ENCODE measurements at regions not wholly inside any gene's neighbourhood (a gene's known extent, or its start where the extent isn't known, plus 50 kb on each side); places are given as distances from the start of the nearest gene placed in this dataset.
"Not testable (repeated sequence)": the region's sequence is repeated elsewhere in the genome, so short reads cannot be mapped to it uniquely, and the experiment has no call there.

GRCh38 chrX:920234-920799, 289.7 kb downstream of the SHOX start:
- intact Hi-C loops (cut with DNase I; ENCODE audit: low total_unique reads): no loop called here
- DNase-seq (ENCODE audit: low spot score in 2 of 2): no peak
- H3K9me3 ChIP-seq: no peaks in the 10 kb centered on the region
- H3K27me3 ChIP-seq: no peaks in the 10 kb centered on the region
- no peak overlapping the region for H3K27ac ChIP-seq
- peak overlapping the region in 2 of 3 donors; percentile 3 to 8 for H3K4me3 ChIP-seq
- H3K4me1 ChIP-seq: no peaks in the 10 kb centered on the region
- H3K36me3 ChIP-seq: no peaks in the 10 kb centered on the region
- TF ChIP-seq CTCF (IDR thresholded peaks at IDR 0.05): no peak
- TF ChIP-seq POLR2AphosphoS5 (IDR thresholded peaks at IDR 0.05): no peak
- no peak for TF ChIP-seq POLR2A (IDR thresholded peaks at IDR 0.05)

- Histone ChIP-seq H3K27me3 (no peaks in the 10 kb centered on the region), H3K9me3 (no peaks in the 10 kb centered on the region), H3K27ac (no peak overlapping the region), H3K36me3 (no peaks in the 10 kb centered on the region), H3K4me1 (no peaks in the 10 kb centered on the region), H3K4me3 (no peak overlapping the region)
- no peak for DNase-seq (ENCODE audit: low spot score in 2 of 2)
- TF ChIP-seq POLR2AphosphoS5 (IDR thresholded peaks at IDR 0.05) (no peak), CTCF (IDR thresholded peaks at IDR 0.05) (no peak)
- intact Hi-C loops (cut with DNase I; ENCODE audit: low total_unique reads): no loop called here
Measured at GRCh38 chrX:916230-916599, 285.6 kb downstream of the SHOX start.

GRCh38 chrX:915427-916229, 285.0 kb downstream of the SHOX start:
- no peaks in the 10 kb centered on the region for H3K9me3 ChIP-seq
- H3K27ac ChIP-seq: no peak overlapping the region
- H3K4me3 ChIP-seq: no peak overlapping the region
- H3K4me1 ChIP-seq: no peaks in the 10 kb centered on the region
- H3K36me3 ChIP-seq: no peaks in the 10 kb centered on the region
- no peaks in the 10 kb centered on the region for H3K27me3 ChIP-seq
- intact Hi-C loops (cut with DNase I; ENCODE audit: low total_unique reads): no loop called here
- TF ChIP-seq POLR2AphosphoS5 (IDR thresholded peaks at IDR 0.05): no peak
- DNase-seq (ENCODE audit: low spot score in 2 of 2): no peak

GRCh38 chrX:914206-914605, 283.6 kb downstream of the SHOX start:
- Histone ChIP-seq H3K27ac (no peak overlapping the region), H3K4me1 (no peaks in the 10 kb centered on the region), H3K36me3 (no peaks in the 10 kb centered on the region), H3K27me3 (no peaks in the 10 kb centered on the region), H3K4me3 (no peak overlapping the region), H3K9me3 (no peaks in the 10 kb centered on the region)
- no peak for TF ChIP-seq POLR2AphosphoS5 (IDR thresholded peaks at IDR 0.05)
- TF ChIP-seq CTCF (IDR thresholded peaks at IDR 0.05): no peak
- TF ChIP-seq POLR2A (IDR thresholded peaks at IDR 0.05): no peak
- DNase-seq (ENCODE audit: low spot score in 2 of 2): no peak
- intact Hi-C loops (cut with DNase I; ENCODE audit: low total_unique reads): no loop called here

- no peaks in the 10 kb centered on the region for H3K36me3 ChIP-seq
- DNase-seq (ENCODE audit: low spot score in 2 of 2): no peak
- no peaks in the 10 kb centered on the region for H3K4me1 ChIP-seq
- no peak overlapping the region for H3K4me3 ChIP-seq
- intact Hi-C loops (cut with DNase I; ENCODE audit: low total_unique reads): no loop called here
- H3K9me3 ChIP-seq: no peaks in the 10 kb centered on the region
- H3K27ac ChIP-seq: no peak overlapping the region
- TF ChIP-seq POLR2AphosphoS5 (IDR thresholded peaks at IDR 0.05) (no peak), CTCF (IDR thresholded peaks at IDR 0.05) (no peak), POLR2A (IDR thresholded peaks at IDR 0.05) (no peak)
- no peaks in the 10 kb centered on the region for H3K27me3 ChIP-seq
Measured at GRCh38 chrX:912677-913076, 282.1 kb downstream of the SHOX start.

GRCh38 chrX:909068-909467, 278.5 kb downstream of the SHOX start:
- intact Hi-C loops (cut with DNase I; ENCODE audit: low total_unique reads); H3K27ac ChIP-seq; H3K4me3 ChIP-seq; H3K36me3 ChIP-seq; H3K9me3 ChIP-seq; DNase-seq (ENCODE audit: low spot score in 2 of 2); H3K27me3 ChIP-seq; H3K4me1 ChIP-seq: not testable (repeated sequence)

Data from breast epithelium (tissue), 4 donors.